Suprapubic skin (tissue), 4 donors: ENCODE measurements at regions not wholly inside any gene's neighbourhood (a gene's known extent, or its start where the extent isn't known, plus 50 kb on each side); places are given as distances from the start of the nearest gene placed in this dataset.

Source experiments
- EP300 ChIP-seq: sonication (generic); formaldehyde crosslinking; IDR thresholded peaks from one replicate; pipeline ENCODE4 v1.6.1; 2017; ENCODE audit warnings: antibody characterized with exemption
- POLR2A ChIP-seq, 2 donors: fragments of 450-650 bp; IDR thresholded peaks; one replicate each; pipeline ENCODE4 v1.6.1; 2017; ENCODE audit warnings: antibody characterized with exemption in 2 of 2, mild to moderate bottlenecking in 2 of 2, moderate library complexity in 2 of 2
- POLR2AphosphoS5 ChIP-seq, 3 donors: sonication (generic); formaldehyde crosslinking; IDR thresholded peaks; one replicate each; pipeline ENCODE4 v1.6.1; 2017; ENCODE audit warnings: antibody characterized with exemption in 3 of 3
- TF ChIP-seq, protein P1 (sequence below), 2 donors: fragments of 200-600 bp in 1 of 2; fragments of 450-650 bp in 1 of 2; sonication (generic) in 1 of 2; IDR thresholded peaks; one replicate each; pipeline ENCODE4 v1.5.1; 2016 to 2019; ENCODE audit warnings: antibody characterized with exemption in 2 of 2, mild to moderate bottlenecking in 1 of 2, moderate library complexity in 1 of 2

DNA sequence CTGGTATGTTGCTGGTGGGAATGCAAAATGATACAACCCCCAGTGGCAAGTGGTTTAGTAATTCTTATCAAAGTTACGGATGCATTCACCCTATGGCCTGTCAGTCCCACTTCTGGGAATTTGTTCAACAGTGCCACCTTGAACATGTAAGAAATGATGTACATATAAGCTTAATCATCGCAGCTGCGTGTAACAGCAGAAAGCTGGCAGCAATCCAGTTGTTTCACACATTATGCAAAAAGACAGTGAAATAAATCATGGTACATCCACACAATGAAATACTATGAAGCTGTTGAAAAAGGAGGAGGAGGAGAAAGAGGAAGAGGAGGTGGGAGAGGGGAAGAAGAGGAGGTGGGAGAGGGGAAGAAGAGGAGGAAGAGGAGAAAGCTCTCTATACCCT is 76.2 kb upstream of the MYL10 start:
- TF ChIP-seq, protein P1, sequence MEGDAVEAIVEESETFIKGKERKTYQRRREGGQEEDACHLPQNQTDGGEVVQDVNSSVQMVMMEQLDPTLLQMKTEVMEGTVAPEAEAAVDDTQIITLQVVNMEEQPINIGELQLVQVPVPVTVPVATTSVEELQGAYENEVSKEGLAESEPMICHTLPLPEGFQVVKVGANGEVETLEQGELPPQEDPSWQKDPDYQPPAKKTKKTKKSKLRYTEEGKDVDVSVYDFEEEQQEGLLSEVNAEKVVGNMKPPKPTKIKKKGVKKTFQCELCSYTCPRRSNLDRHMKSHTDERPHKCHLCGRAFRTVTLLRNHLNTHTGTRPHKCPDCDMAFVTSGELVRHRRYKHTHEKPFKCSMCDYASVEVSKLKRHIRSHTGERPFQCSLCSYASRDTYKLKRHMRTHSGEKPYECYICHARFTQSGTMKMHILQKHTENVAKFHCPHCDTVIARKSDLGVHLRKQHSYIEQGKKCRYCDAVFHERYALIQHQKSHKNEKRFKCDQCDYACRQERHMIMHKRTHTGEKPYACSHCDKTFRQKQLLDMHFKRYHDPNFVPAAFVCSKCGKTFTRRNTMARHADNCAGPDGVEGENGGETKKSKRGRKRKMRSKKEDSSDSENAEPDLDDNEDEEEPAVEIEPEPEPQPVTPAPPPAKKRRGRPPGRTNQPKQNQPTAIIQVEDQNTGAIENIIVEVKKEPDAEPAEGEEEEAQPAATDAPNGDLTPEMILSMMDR (IDR thresholded peaks at IDR 0.05): no peak
- TF ChIP-seq POLR2A (IDR thresholded peaks at IDR 0.05) (no peak), POLR2AphosphoS5 (IDR thresholded peaks at IDR 0.05) (no peak), EP300 (no peak)
